NB4 (cell line): ENCODE measurements at regions not wholly inside any gene's neighbourhood (a gene's known extent, or its start where the extent isn't known, plus 50 kb on each side); places are given as distances from the start of the nearest gene placed in this dataset.

Experiments used
- CTCF ChIP-seq: IDR thresholded peaks from one replicate; pipeline ENCODE4 v1.5.1; 2012; ENCODE audit warnings: low read depth, low read length
- POLR2A ChIP-seq: IDR thresholded peaks from 2 replicates; pipeline ENCODE4 v1.6.1; 2011; ENCODE audit warnings: mild to moderate bottlenecking; ENCODE audit not compliant: insufficient read length; ENCODE audit errors: extremely low read depth

- TF ChIP-seq CTCF (no peak), POLR2A (no peak)
Observed at GRCh38 chr13:73273276-73273675, 214.5 kb downstream of the KLF5 start.
